Keratinocyte (primary cell): ENCODE measurements at regions not wholly inside any gene's neighbourhood (a gene's known extent, or its start where the extent isn't known, plus 50 kb on each side); places are given as distances from the start of the nearest gene placed in this dataset.

Source experiments
- DNase-seq: peaks from one replicate; pipeline ENCODE4 v3.0.0-alpha.2; 2011; ENCODE audit warnings: low read depth, missing footprints, low spot score
- FAIRE-seq: peaks from 2 replicates; lab custom pipeline; 2011; peaks lifted over from hg19 to GRCh38; lab: Jason Lieb, UNC
- H2AFZ ChIP-seq: 2 replicates; pipeline ENCODE4 v1.6.0; 2012; ENCODE audit warnings: low read length, control low read depth, inconsistent platforms; ENCODE audit not compliant: control insufficient read depth
- H3K27ac ChIP-seq: 2 replicates; pipeline ENCODE4 v1.5.1; 2011; ENCODE audit warnings: low read length; ENCODE audit not compliant: control insufficient read depth, insufficient read depth
- H3K27me3 ChIP-seq: 3 replicates; pipeline ENCODE4 v1.6.0; 2011; ENCODE audit warnings: low read length; ENCODE audit not compliant: control insufficient read depth, insufficient read depth; ENCODE audit errors: extremely low read depth
- H3K36me3 ChIP-seq, 2 experiments: 2 replicates in 1 of 2; 3 replicates in 1 of 2; pipeline ENCODE4 v1.5.1; 2011; ENCODE audit warnings: low read length in 2 of 2, mild to moderate bottlenecking in 1 of 2; ENCODE audit not compliant: control insufficient read depth in 2 of 2, insufficient read depth in 2 of 2; ENCODE audit errors: extremely low read depth in 1 of 2
- H3K4me1 ChIP-seq: 3 replicates; pipeline ENCODE4 v1.5.1; 2011; ENCODE audit warnings: low read length; ENCODE audit not compliant: control insufficient read depth, insufficient read depth; ENCODE audit errors: extremely low read depth
- H3K4me2 ChIP-seq: 3 replicates; pipeline ENCODE4 v1.6.0; 2011; ENCODE audit warnings: low read depth, low read length; ENCODE audit not compliant: control insufficient read depth, insufficient read depth; ENCODE audit errors: extremely low read depth
- H3K4me3 ChIP-seq, 3 experiments: fragments of 200-600 bp in 1 of 3; sonication (generic) in 1 of 3; 2 replicates in 2 of 3; 3 replicates in 1 of 3; pipeline ENCODE4 v1.5.1; 2011 to 2016; ENCODE audit warnings: low read length in 3 of 3, mild to moderate bottlenecking in 3 of 3, control low read depth in 2 of 3, inconsistent platforms in 1 of 3, low read depth in 1 of 3, mixed read lengths in 1 of 3, mixed run types in 1 of 3, moderate library complexity in 1 of 3; ENCODE audit not compliant: control insufficient read depth in 2 of 3, insufficient read depth in 2 of 3; ENCODE audit errors: extremely low read depth in 1 of 3
- H3K79me2 ChIP-seq: 2 replicates; pipeline ENCODE4 v1.6.0; 2012; ENCODE audit warnings: low read length; ENCODE audit not compliant: control insufficient read depth, insufficient read depth
- H3K9ac ChIP-seq: 3 replicates; pipeline ENCODE4 v1.6.0; 2011; ENCODE audit warnings: low read length; ENCODE audit not compliant: control insufficient read depth, insufficient read depth; ENCODE audit errors: extremely low read depth
- H3K9me1 ChIP-seq: 3 replicates; pipeline ENCODE4 v1.6.0; 2011; ENCODE audit warnings: low read length; ENCODE audit not compliant: control insufficient read depth, insufficient read depth; ENCODE audit errors: extremely low read depth
- H3K9me3 ChIP-seq: 2 replicates; pipeline ENCODE4 v1.5.1; 2012; ENCODE audit warnings: low read depth, low read length; ENCODE audit not compliant: control insufficient read depth
- H4K20me1 ChIP-seq: 3 replicates; pipeline ENCODE4 v1.6.0; 2011; ENCODE audit warnings: low read length; ENCODE audit not compliant: control insufficient read depth, insufficient read depth; ENCODE audit errors: extremely low read depth
- CTCF ChIP-seq, 3 experiments: IDR thresholded peaks in 1 of 3; conservative IDR thresholded peaks in 1 of 3; optimal IDR thresholded peaks in 1 of 3; 2 replicates in 2 of 3; 3 replicates in 1 of 3; pipeline versions ENCODE3 to v1.5.1; 2011; ENCODE audit warnings: low read length in 3 of 3, mild to moderate bottlenecking in 3 of 3, moderate library complexity in 2 of 3, control low read depth in 1 of 3, inconsistent platforms in 1 of 3; ENCODE audit not compliant: insufficient read depth in 2 of 3; ENCODE audit errors: extremely low read depth in 1 of 3
- EZH2 ChIP-seq: IDR thresholded peaks from one replicate; pipeline ENCODE4 v1.6.1; 2012; ENCODE audit warnings: inconsistent platforms, mild to moderate bottlenecking, low read length, moderate library complexity
- dilution Hi-C: fragments of 300-500 bp; cut with MboI; formaldehyde crosslinking; loops from one replicate; pipeline ENCODE4 v1.7.0; 2020; ENCODE audit warnings: low sequenced_read_pairs; ENCODE audit not compliant: extremely low pct_ligation_motif_present

DNA sequence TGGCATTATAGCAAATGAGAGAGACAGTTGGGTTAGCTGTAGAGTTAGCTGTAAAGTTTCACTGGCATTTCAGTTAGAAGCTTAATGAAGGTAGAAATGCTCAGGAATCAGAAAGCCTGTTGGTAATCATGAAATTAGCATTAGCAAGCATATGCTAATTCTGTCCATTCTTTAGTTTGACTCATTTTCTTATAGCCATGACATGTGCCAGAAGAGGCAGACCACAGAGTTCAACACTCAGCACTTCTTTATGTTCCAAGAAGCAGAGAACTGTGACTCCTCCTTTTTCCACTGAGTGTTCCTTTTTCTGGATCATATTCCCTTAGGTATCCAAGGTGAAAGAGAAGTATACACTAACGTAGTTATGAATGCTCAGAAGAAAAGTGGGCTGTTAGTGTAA, 276.2 kb upstream of the SGO1 start:
- DNase-seq (no peak), FAIRE-seq (no peak)
- TF ChIP-seq CTCF (optimal IDR thresholded peaks at IDR 0.05 in 1 of 3, IDR thresholded peaks at IDR 0.05 in 1 of 3, conservative IDR thresholded peaks at IDR 0.05 in 1 of 3; ENCODE audit: extremely low read depth in 1 of 3, insufficient read depth in 2 of 3, low read length in 3 of 3) (no peak), EZH2 (no peak)
- H3K27ac ChIP-seq = no peak overlapping the region
- H3K4me2 ChIP-seq = no peak overlapping the region
- H3K4me1 ChIP-seq = no peaks in the 10 kb centered on the region
- H3K9ac ChIP-seq = no peak overlapping the region
- H3K79me2 ChIP-seq = no peaks in the 10 kb centered on the region
- dilution Hi-C loops = no loop called here
- no peaks in the 10 kb centered on the region for H4K20me1 ChIP-seq
- H2AFZ ChIP-seq = no peak overlapping the region
- no peaks in the 10 kb centered on the region for H3K9me3 ChIP-seq
- H3K4me3 ChIP-seq = no peak overlapping the region
- no peaks in the 10 kb centered on the region for H3K36me3 ChIP-seq
- H3K9me1 ChIP-seq = no peaks in the 10 kb centered on the region
- H3K27me3 ChIP-seq = no peaks in the 10 kb centered on the region

DNA sequence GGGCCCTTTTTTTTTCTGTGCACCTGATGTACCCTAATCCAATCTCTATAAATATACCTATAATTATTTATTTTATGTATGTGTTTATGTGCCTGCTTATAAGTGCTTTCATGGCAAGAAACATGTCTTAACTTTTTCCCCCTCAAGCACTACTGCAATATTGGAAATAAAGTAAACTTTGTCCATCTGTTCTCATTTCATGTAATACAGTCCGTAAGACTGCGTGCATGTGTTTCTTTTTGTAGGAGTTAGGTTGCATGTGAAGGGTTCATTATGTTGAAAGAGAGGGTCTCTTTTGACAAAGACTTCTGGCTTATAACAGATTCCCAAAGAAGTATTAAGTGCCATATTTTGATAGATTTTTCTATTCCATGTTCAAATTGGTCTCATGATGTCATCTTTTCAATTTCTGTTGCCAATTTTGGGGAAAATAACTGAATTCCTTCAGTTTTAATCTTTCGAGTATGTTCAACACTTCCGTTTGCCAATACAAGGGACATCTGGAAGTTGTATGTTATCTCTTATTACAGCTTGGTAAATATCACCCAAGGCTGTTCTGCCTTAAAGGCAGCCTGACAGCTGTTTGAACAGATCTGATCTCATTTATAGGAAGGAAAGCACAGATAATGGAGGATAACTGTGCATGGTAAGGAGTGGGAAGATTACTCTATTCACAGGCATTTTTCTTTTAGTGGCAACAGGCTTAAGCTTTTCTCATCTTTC, 273.1 kb upstream of the SGO1 start:
- no peaks in the 10 kb centered on the region for H3K27me3 ChIP-seq
- FAIRE-seq = no peak
- no peaks in the 10 kb centered on the region for H3K4me1 ChIP-seq

More for the DNA sequence above, 273.1 kb upstream of the SGO1 start:
- no peaks in the 10 kb centered on the region for H4K20me1 ChIP-seq
- no peaks in the 10 kb centered on the region for H3K36me3 ChIP-seq
- TF ChIP-seq EZH2 (no peak), CTCF (optimal IDR thresholded peaks at IDR 0.05 in 1 of 3, IDR thresholded peaks at IDR 0.05 in 1 of 3, conservative IDR thresholded peaks at IDR 0.05 in 1 of 3; ENCODE audit: extremely low read depth in 1 of 3, insufficient read depth in 2 of 3, low read length in 3 of 3) (no peak)
- no peaks in the 10 kb centered on the region for H3K9me1 ChIP-seq
- H2AFZ ChIP-seq = no peak overlapping the region
- H3K9ac ChIP-seq = no peak overlapping the region
- no peak overlapping the region for H3K27ac ChIP-seq
- H3K4me2 ChIP-seq = no peak overlapping the region
- dilution Hi-C loops = no loop called here
- H3K4me3 ChIP-seq = no peak overlapping the region
- H3K79me2 ChIP-seq = no peaks in the 10 kb centered on the region
- H3K9me3 ChIP-seq = no peaks in the 10 kb centered on the region
- no peak for DNase-seq
